OCI-LY7 (cell line): ENCODE measurements at regions not wholly inside any gene's neighbourhood (a gene's known extent, or its start where the extent isn't known, plus 50 kb on each side); places are given as distances from the start of the nearest gene placed in this dataset.

Source experiments
- BruUV-seq: library from RNA; stranded (reverse); fragments of 400-500 nt; replicated peaks from 2 replicates; lab custom pipeline; 2021; lab: Mats Ljungman, UMichigan
- CTCF ChIA-PET: fragments of 300-600 bp; sonication (Branson Sonifier 250); formaldehyde crosslinking; loops from one replicate; lab custom pipeline; 2022; ENCODE audit warnings: antibody characterized with exemption; ENCODE audit not compliant: unreplicated experiment; lab: Charles Lee
- POLR2A ChIA-PET: fragments of 300-600 bp; sonication (Branson Sonifier 250); formaldehyde crosslinking; loops from one replicate; lab custom pipeline; 2022; ENCODE audit warnings: antibody characterized with exemption; lab: Charles Lee
- DNase-seq: peaks from one replicate; pipeline ENCODE4 v3.0.0-alpha.2; 2015; ENCODE audit warnings: low spot score
- H2AFZ ChIP-seq: fragments of 200-600 bp; sonication (generic), shearing (Covaris generic); 2 replicates; pipeline ENCODE4 v1.6.1; 2014; ENCODE audit warnings: mild to moderate bottlenecking, antibody characterized with exemption, low read length, moderate library complexity
- H3K27ac ChIP-seq: fragments of 200-600 bp; sonication (generic); 2 replicates; pipeline ENCODE4 v1.5.1; 2014; ENCODE audit warnings: mixed run types, low read depth, mild to moderate bottlenecking, moderate library complexity, low read length, inconsistent platforms; ENCODE audit not compliant: poor library complexity, severe bottlenecking
- H3K36me3 ChIP-seq: fragments of 200-600 bp; sonication (generic); 2 replicates; pipeline ENCODE4 v1.6.1; 2014; ENCODE audit warnings: mild to moderate bottlenecking, antibody characterized with exemption, low read length, moderate library complexity, mixed read lengths; ENCODE audit not compliant: insufficient read depth
- H3K4me1 ChIP-seq: fragments of 200-600 bp; sonication (generic); 2 replicates; pipeline ENCODE4 v1.5.1; 2014; ENCODE audit warnings: mild to moderate bottlenecking, low read length; ENCODE audit not compliant: insufficient read depth, poor library complexity, severe bottlenecking
- H3K4me2 ChIP-seq: fragments of 200-600 bp; sonication (generic); 2 replicates; pipeline ENCODE4 v1.6.1; 2014; ENCODE audit warnings: mild to moderate bottlenecking, low read length
- H3K4me3 ChIP-seq: fragments of 200-600 bp; sonication (generic); 2 replicates; pipeline ENCODE4 v1.5.1; 2014; ENCODE audit warnings: mild to moderate bottlenecking, low read depth, low read length; ENCODE audit not compliant: poor library complexity, severe bottlenecking
- H3K79me2 ChIP-seq: fragments of 200-600 bp; sonication (generic); 2 replicates; pipeline ENCODE4 v1.6.1; 2016; ENCODE audit warnings: low read depth, mild to moderate bottlenecking, low read length, moderate library complexity, mixed read lengths; ENCODE audit not compliant: insufficient read depth
- H3K9me2 ChIP-seq: fragments of 200-600 bp; sonication (generic); 2 replicates; pipeline ENCODE4 v1.6.1; 2016; ENCODE audit warnings: mild to moderate bottlenecking, low read length, mixed read lengths; ENCODE audit not compliant: insufficient read depth
- H3K9me3 ChIP-seq: fragments of 200-600 bp; sonication (generic); 2 replicates; pipeline ENCODE4 v1.6.1; 2014; ENCODE audit warnings: mild to moderate bottlenecking, mixed run types, low read length, mixed read lengths
- H4K20me1 ChIP-seq: fragments of 200-600 bp; sonication (generic); 2 replicates; pipeline ENCODE4 v1.6.1; 2014; ENCODE audit warnings: mild to moderate bottlenecking, antibody characterized with exemption, low read length, moderate library complexity, mixed read lengths; ENCODE audit not compliant: insufficient read depth
- CTCF ChIP-seq: fragments of 200-600 bp; sonication (generic); conservative IDR thresholded peaks from 2 replicates; pipeline ENCODE4 v1.5.1; 2014; ENCODE audit warnings: mild to moderate bottlenecking, antibody characterized with exemption, low read length, moderate library complexity, mixed read lengths
- EZH2phosphoT487 ChIP-seq: fragments of 200-600 bp; sonication (generic); IDR thresholded peaks from 2 replicates; pipeline ENCODE4 v1.6.1; 2018; ENCODE audit warnings: low read depth, borderline replicate concordance, mild to moderate bottlenecking, mixed run types, antibody characterized with exemption, low read length, moderate library complexity, mixed read lengths
- intact Hi-C: fragments of 100-400 bp; cut with micrococcal nuclease; formaldehyde crosslinking; loops from one replicate; pipeline ENCODE4 v1.10.0; 2022; ENCODE audit not compliant: unreplicated experiment

- ChIA-PET POLR2A (no interaction called here), CTCF (no interaction called here)
- Histone ChIP-seq H2AFZ (no peak overlapping the region), H4K20me1 (no peaks in the 10 kb centered on the region), H3K79me2 (no peaks in the 10 kb centered on the region), H3K9me2 (no peaks in the 10 kb centered on the region), H3K9me3 (no peaks in the 10 kb centered on the region), H3K4me3 (no peak overlapping the region), H3K4me2 (no peak overlapping the region), H3K27ac (no peak overlapping the region), H3K4me1 (no peaks in the 10 kb centered on the region), H3K36me3 (no peaks in the 10 kb centered on the region)
- intact Hi-C loops: no loop called here
- no peak for DNase-seq
- TF ChIP-seq EZH2phosphoT487 (no peak), CTCF (no peak)
- no TSS peak for BruUV-seq
Measured at GRCh38 chr1:30126848-30127247, 596.5 kb downstream of the MATN1 start.

GRCh38 chr1:30125821-30126170 is 597.6 kb downstream of the MATN1 start:
- DNase-seq: no peak
- no peaks in the 10 kb centered on the region for H3K9me3 ChIP-seq
- H4K20me1 ChIP-seq: no peaks in the 10 kb centered on the region
- H3K27ac ChIP-seq: no peak overlapping the region
- H2AFZ ChIP-seq: no peak overlapping the region
- ChIA-PET POLR2A (no interaction called here), CTCF (no interaction called here)
- H3K36me3 ChIP-seq: no peaks in the 10 kb centered on the region
- no peaks in the 10 kb centered on the region for H3K4me1 ChIP-seq
- no peak overlapping the region for H3K4me2 ChIP-seq
- intact Hi-C loops: no loop called here
- H3K4me3 ChIP-seq: no peak overlapping the region
- H3K79me2 ChIP-seq: no peaks in the 10 kb centered on the region
- TF ChIP-seq CTCF: no peak
- no peak for TF ChIP-seq EZH2phosphoT487
- no peaks in the 10 kb centered on the region for H3K9me2 ChIP-seq
- BruUV-seq: no TSS peak

GRCh38 chr1:30125021-30125820 is 598.2 kb downstream of the MATN1 start:
- ChIA-PET CTCF (no interaction called here), POLR2A (no interaction called here)
- BruUV-seq: no TSS peak
- no peaks in the 10 kb centered on the region for H3K79me2 ChIP-seq
- no peak overlapping the region for H2AFZ ChIP-seq
- no peak overlapping the region for H3K4me3 ChIP-seq
- H3K9me3 ChIP-seq: no peaks in the 10 kb centered on the region
- no peaks in the 10 kb centered on the region for H3K4me1 ChIP-seq
- H3K36me3 ChIP-seq: no peaks in the 10 kb centered on the region
- H3K27ac ChIP-seq: no peak overlapping the region
- intact Hi-C loops: no loop called here
- H3K4me2 ChIP-seq: no peak overlapping the region
- TF ChIP-seq CTCF: no peak
- TF ChIP-seq EZH2phosphoT487: no peak
- no peaks in the 10 kb centered on the region for H4K20me1 ChIP-seq
- no peaks in the 10 kb centered on the region for H3K9me2 ChIP-seq
- no peak for DNase-seq
